ENCODE measurements at regions not wholly inside any gene's neighbourhood (a gene's known extent, or its start where the extent isn't known, plus 50 kb on each side); places are given as distances from the start of the nearest gene placed in this dataset. TPM values are rescaled to one million over a fixed set of nuclear protein-coding genes. Genes with fewer than 3 reads are reported as not detected.
A peak's percentile ranks its signal among the peaks of the same experiment; 100 is the strongest.

DNA sequence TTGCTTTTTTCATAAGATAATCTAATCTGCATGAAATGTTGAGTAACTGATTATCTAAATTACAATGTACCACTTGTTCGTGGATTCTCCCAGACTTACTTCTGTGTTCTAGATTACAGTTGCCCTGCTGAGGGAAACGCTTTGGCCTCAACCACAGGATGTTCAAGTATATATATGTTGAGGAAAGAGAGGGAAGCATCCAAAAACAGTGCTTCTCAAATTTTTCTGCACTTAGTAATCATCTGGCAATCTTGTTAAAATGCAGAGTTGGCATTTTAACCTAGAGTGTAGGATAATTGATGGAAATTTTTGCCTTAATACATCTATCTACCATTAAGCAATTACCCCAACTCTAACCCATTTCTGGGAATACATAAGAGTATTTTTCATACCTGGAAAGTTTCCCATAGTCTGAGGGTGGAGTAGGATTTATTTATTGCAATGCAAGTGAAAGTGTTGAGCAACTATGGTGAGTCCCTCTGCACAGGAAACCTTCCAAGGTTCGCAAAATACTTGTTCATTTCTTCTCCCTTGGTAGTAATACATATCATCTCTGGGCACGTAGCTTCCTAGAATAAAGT lies 59.6 kb upstream of the C1GALT1 start:
- peak overlapping the region in 1 of 3 donors; percentile 18 for H3K27ac ChIP-seq
- H3K9me3 ChIP-seq, result no peaks in the 10 kb centered on the region
- no peak overlapping the region for H3K4me3 ChIP-seq (replicated peaks in 1 of 3)
- no peaks in the 10 kb centered on the region for H3K27me3 ChIP-seq
- intact Hi-C loops (cut with DNase I), result no loop called here
- DNase-seq, result no peak
- WGBS, 2 donors, result 76 to 79% methylated on average over 4 of the region's 4 CpGs
- no peaks in the 10 kb centered on the region for H3K4me1 ChIP-seq
- TF ChIP-seq POLR2A (IDR thresholded peaks at IDR 0.05) (no peak), CTCF (IDR thresholded peaks at IDR 0.05) (no peak)
- H3K36me3 ChIP-seq, result no peaks in the 10 kb centered on the region

GRCh38 chr7:7125963-7126362 lies 56.4 kb upstream of the C1GALT1 start:
- no peak for DNase-seq
- intact Hi-C loops (cut with DNase I), result no loop called here
- Histone ChIP-seq H3K4me1 (no peaks in the 10 kb centered on the region), H3K9me3 (no peaks in the 10 kb centered on the region), H3K27ac (no peak overlapping the region), H3K36me3 (no peaks in the 10 kb centered on the region), H3K27me3 (no peaks in the 10 kb centered on the region), H3K4me3 (replicated peaks in 1 of 3) (no peak overlapping the region)
- WGBS, 2 donors, result 92 to 93% methylated on average over 2 of the region's 2 CpGs
- TF ChIP-seq CTCF (IDR thresholded peaks at IDR 0.05), result no peak
- TF ChIP-seq POLR2A (IDR thresholded peaks at IDR 0.05), result no peak

GRCh38 chr7:7127773-7128172 lies 54.6 kb upstream of the C1GALT1 start:
- DNase-seq, result no peak
- Histone ChIP-seq H3K4me3 (replicated peaks in 1 of 3) (no peak overlapping the region), H3K27me3 (no peaks in the 10 kb centered on the region), H3K9me3 (no peaks in the 10 kb centered on the region), H3K4me1 (no peaks in the 10 kb centered on the region), H3K36me3 (no peaks in the 10 kb centered on the region), H3K27ac (no peak overlapping the region)
- intact Hi-C loops (cut with DNase I), result no loop called here
- WGBS, 2 donors, result 92 to 98% methylated on average over 1 of the region's 1 CpG
- TF ChIP-seq CTCF (IDR thresholded peaks at IDR 0.05) (no peak), POLR2A (IDR thresholded peaks at IDR 0.05) (no peak)

DNA sequence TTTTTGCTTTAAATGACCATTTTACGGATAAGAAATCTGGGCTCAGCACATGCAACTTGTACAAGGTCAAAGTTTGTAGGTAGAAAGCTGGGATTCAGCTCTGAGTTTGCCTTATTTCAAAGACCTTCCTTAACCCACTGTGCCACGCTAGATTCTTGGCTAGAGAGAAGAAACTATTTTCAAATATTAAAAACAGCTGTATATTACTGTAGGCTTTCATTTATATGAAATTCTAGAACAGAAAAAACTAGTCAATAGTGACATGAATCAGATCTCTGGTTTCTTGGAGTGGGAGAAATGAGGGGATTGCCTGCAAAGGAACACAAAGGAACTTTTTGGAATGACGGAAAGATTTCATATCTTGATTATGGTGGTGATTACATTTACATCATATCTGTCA lies 53.0 kb upstream of the C1GALT1 start:
- Histone ChIP-seq H3K27me3 (no peaks in the 10 kb centered on the region), H3K9me3 (no peaks in the 10 kb centered on the region), H3K4me1 (no peaks in the 10 kb centered on the region), H3K4me3 (replicated peaks in 1 of 3) (no peak overlapping the region), H3K27ac (no peak overlapping the region), H3K36me3 (no peaks in the 10 kb centered on the region)
- intact Hi-C loops (cut with DNase I), result no loop called here
- no peak for TF ChIP-seq CTCF (IDR thresholded peaks at IDR 0.05)
- no peak for TF ChIP-seq POLR2A (IDR thresholded peaks at IDR 0.05)
- no peak for DNase-seq
- WGBS, 2 donors, result 87 to 91% methylated on average over 3 of the region's 3 CpGs

DNA sequence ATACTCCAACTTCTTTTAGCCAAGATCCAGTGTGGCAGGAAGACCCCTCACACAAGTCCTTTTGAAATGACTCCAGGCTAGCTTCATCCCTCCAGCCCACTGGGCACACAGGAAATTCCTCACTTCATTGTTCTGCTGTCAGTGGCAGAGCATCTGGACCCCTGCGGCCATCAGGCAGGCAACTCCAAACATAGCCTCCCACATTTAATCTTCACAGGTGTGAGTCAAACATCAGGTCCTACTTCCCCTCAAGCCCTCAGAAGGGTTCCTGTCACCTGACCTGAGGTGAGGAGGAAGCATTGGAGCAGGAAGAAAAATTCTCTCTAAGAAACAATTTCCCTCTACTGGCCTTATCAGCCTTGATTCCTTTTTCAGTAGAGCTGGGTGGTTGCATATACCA lies 51.1 kb upstream of the C1GALT1 start:
- Histone ChIP-seq H3K27me3 (no peaks in the 10 kb centered on the region), H3K27ac (no peak overlapping the region), H3K4me3 (replicated peaks in 1 of 3) (no peak overlapping the region), H3K4me1 (no peaks in the 10 kb centered on the region), H3K9me3 (no peaks in the 10 kb centered on the region), H3K36me3 (no peaks in the 10 kb centered on the region)
- no peak for DNase-seq
- intact Hi-C loops (cut with DNase I), result no loop called here
- WGBS, 2 donors, result 87 to 100% methylated on average over 1 of the region's 1 CpG
- TF ChIP-seq POLR2A (IDR thresholded peaks at IDR 0.05), result no peak
- TF ChIP-seq CTCF (IDR thresholded peaks at IDR 0.05), result no peak

Small RNA genes lying in the stretch of these regions (microRNA-seq; reads per million reads assigned to microRNA genes)
- gene MIR3683, result not detected

Small RNA genes lying in the stretch of these regions (small RNA-seq; reads per million reads assigned to genes)
- gene AC079804.2, result not detected
- gene MIR3683, result not detected
- not detected for gene RF00019

All from thyroid gland (tissue), 4 donors.